Prostate gland (tissue), 2 donors: ENCODE measurements at regions not wholly inside any gene's neighbourhood (a gene's known extent, or its start where the extent isn't known, plus 50 kb on each side); places are given as distances from the start of the nearest gene placed in this dataset.

Experiments used
- POLR2A ChIP-seq: fragments of 450-650 bp; IDR thresholded peaks from one replicate; pipeline ENCODE4 v1.6.1; 2016; ENCODE audit warnings: antibody characterized with exemption, mild to moderate bottlenecking
- POLR2AphosphoS5 ChIP-seq: sonication (generic); formaldehyde crosslinking; IDR thresholded peaks from one replicate; pipeline ENCODE4 v1.6.1; 2017; ENCODE audit warnings: antibody characterized with exemption
- TF ChIP-seq, protein P1 (sequence below), 4 experiments: fragments of 200-600 bp in 2 of 4; fragments of 450-650 bp in 2 of 4; sonication (generic) in 2 of 4; IDR thresholded peaks; 1 replicate in 3 of 4; 2 replicates in 1 of 4; pipeline ENCODE4 v1.5.1; 2016 to 2019; ENCODE audit warnings: antibody characterized with exemption in 4 of 4, mild to moderate bottlenecking in 2 of 4, moderate library complexity in 2 of 4

DNA sequence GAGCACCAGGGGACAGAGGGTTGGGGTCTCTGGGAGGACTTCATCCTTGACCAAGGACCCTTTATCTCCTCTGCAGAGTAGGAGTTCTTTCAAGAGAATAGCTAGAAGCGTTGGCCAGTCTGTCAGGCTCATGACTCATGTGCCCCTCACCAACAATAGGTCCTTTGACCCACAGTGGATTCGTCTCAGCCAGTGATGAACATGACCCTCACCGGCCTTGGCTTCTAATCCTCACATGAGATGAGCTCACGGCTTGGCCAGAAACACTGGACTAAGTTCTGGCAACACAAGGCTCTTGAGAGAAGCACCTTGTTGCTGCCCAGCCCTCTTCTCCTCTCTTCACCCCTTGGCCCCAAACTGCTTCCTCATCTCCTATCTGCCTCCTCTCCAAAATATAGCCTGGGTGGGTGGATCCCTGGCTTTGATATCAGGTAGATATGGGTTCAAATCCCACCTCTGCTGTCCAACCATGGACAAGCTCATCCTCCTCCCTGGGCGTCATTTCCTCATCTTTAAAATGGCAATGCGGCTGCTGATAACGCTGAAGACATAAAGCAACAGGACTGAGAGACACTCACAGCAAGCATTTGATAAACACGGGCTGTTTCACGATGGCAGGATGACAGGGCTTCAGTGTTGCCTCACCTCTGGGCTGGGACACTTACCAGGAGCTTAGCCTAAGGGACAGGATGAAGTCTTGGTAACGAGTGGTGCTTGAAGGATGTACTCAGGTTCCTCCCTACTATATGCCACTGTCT lies 446.7 kb upstream of the PROK2 start:
- TF ChIP-seq, protein P1, sequence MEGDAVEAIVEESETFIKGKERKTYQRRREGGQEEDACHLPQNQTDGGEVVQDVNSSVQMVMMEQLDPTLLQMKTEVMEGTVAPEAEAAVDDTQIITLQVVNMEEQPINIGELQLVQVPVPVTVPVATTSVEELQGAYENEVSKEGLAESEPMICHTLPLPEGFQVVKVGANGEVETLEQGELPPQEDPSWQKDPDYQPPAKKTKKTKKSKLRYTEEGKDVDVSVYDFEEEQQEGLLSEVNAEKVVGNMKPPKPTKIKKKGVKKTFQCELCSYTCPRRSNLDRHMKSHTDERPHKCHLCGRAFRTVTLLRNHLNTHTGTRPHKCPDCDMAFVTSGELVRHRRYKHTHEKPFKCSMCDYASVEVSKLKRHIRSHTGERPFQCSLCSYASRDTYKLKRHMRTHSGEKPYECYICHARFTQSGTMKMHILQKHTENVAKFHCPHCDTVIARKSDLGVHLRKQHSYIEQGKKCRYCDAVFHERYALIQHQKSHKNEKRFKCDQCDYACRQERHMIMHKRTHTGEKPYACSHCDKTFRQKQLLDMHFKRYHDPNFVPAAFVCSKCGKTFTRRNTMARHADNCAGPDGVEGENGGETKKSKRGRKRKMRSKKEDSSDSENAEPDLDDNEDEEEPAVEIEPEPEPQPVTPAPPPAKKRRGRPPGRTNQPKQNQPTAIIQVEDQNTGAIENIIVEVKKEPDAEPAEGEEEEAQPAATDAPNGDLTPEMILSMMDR (IDR thresholded peaks at IDR 0.05): no peak
- no peak for TF ChIP-seq POLR2AphosphoS5
- no peak for TF ChIP-seq POLR2A
